ENCODE measurements at regions not wholly inside any gene's neighbourhood (a gene's known extent, or its start where the extent isn't known, plus 50 kb on each side); places are given as distances from the start of the nearest gene placed in this dataset.

DNA sequence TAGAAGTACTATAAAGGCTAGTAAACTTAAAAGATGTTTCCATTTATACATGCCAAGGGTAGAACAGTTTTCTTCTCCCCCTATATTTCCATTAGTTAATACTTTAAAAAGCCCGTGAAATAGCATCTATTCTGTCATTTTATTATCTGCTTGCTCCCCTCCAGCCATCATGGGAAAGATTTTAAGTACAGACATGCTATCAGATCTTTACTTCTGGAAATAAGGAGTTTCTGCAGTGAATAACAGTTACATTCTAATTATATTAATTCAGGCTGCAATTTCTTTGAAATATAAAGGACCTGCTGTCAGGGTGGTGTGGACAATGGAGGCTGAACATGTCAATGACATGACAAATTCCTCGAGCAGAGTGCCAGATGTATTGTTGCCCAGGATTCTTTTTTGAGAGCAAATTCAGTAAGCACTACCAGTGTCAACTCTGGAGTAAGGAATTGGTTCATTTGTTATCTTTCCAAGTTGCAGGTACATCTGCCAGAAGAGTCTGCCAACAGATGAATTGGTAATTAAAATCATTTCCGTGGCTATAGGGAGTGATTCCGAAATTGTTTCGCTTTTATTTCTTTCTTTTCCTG lies 151.3 kb downstream of the BTG1 start:
- no peak for DNase-seq

DNA sequence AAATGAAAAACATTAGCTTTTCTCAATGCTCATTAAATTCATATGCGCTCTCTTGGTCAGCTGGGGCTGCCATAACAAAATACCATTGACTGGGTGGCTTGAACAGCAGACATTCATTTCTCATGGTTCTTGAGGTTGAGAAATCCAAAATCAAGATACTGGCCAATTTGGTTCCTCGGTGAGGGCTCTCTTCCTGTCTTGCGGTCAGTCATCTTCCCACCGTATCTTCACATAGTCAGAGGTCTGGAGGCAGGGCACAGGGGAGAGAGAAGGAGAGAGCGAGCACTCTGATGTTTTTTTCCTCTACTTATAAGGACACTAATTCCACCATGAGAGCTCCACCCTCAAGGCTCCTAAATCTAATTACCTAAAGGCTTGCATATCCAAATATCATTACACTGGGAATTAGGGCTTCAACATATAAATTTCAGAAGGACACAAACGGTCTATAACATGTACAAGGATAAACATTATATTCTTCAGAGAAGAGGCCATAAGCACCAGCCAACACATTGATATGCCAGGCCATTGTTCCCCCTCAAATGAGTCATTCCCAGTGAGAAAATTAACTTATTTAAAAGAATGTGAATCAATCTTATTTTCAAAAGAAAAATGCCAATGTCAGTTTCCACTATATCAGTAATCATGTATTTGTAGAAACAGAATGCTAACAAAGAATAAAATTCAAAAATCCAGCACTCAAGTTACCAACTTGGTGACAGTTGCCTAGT lies 152.2 kb downstream of the BTG1 start:
- DNase-seq, result no peak

DNA sequence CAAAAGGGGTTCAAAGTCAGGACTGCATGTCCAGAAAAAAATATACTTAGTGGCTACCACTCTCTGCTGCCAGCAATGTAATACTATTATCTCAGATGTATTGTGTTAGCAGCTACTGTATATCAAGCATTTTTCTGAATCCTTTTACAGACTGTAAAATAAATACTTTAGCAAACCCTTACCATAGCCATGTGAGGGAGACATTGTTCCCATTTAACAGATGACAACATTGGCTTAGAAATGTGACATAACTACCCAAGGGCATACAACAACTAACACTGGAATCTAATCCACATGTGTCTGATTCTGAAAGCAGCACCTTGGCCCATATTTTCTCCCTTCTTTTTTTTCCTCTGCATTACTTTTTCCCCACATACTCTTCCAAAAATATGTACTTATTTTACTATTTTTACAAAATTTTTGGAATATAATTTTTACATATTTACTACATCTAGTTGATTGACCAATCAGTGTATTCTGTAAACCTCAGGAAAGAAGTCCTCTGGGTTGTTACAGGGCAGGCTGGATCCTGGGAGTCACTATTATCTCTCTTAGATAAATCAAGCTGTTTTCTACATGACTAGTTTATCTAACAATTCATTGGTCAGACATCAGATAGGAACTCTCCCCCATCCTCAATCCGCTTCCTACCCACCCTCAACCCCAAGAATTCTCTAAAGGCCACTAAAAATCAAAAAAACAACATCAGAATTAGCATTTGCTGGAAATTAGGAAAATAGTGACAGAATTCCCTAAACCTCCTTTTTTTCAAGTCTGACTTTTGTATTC lies 154.1 kb downstream of the BTG1 start:
- DNase-seq, result no peak

DNA sequence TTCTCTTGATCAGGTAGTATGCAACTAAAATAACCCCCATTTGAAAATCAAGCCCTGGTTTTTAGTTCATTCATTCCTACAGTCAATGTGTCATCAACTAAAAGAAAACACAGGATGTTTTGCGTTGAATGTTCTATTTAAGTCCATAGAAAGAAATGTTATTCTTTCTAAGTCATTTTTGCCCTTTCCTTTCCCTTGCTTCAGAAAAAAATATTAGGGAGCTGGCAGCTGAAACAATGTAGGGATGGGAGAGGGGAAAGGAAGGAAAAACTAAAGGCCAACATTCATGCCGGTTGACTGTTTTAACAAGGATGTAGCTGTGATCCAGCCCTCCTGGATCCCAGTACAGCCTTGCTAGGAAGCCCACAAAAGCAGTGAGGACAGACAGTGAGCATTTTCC lies 155.1 kb downstream of the BTG1 start:
- no peak for DNase-seq

DNA sequence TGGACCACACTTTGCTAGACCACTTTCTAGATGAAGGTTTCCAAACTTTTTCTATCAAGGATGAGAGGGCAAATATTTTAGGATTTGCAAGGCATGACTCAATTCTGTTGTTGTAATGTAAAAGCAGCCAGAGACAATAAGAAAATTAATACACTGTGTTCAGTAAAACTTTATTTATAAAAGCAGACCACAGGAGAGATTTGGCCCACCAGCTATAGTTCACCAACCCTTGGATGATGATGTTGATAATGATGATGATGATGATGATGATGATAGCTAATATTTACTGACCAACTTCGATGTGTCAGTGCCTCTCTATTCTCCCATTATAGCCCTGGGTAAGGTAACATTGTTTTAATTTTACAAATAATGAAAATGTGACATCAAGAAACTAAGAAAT lies 156.5 kb downstream of the BTG1 start:
- no peak for DNase-seq

DNA sequence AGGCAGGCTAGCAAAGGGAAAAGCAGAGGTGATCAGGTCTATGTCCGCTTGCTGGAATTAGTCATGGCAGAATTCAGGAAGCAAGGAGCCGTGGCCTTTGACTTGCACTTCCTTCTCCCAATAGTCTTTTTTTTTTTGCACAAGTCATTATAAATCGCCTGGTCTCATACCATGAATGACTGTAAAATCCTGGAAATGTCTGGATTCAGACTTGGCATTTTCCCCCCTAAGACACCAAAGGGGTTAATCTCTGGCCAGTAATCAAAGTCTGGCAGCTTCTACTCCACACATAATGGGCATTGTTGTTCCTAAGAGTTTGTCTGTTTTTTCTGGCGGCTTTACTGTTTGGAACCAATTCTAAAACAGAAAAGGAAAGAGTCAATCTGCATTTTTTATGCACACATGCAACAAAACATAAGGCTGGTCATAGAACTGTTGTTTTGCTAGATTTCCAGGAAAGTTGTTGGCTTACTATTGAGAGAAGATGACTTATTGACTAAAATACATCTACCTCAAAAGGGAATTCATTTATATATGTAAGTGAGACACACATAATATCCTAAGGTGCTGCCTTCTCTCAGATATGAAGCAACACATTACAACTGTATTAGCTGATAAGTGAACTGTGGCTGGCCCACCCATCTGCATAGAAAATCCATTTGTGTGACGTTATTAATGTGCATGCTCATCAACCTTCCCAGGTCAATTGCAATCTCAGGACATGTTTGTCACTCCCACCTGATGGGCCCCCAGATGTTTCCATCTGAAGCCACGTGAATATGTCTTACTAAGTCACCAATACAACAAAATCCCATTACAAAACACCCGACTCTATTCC lies 157.3 kb downstream of the BTG1 start:
- DNase-seq, result no peak

DNA sequence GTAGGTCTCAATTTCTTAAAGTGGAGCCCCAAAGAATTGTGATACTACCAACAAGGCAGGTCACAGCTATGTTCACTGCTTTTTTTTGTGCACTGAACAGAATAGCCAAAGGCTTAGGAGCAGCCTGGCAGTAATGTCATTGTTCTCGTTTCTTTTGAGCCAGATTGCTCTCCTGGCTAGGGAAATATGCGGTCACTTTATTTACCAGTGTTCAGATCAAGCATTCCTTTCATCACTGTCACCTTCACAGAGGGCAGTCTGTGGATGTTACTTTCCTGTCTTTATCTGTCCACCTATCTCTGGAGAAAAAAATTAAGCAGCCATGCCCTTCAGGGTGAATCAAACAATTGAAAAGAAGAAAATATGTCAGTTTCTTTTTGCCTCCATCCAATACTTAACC lies 159.6 kb downstream of the BTG1 start:
- DNase-seq, result no peak

DNA sequence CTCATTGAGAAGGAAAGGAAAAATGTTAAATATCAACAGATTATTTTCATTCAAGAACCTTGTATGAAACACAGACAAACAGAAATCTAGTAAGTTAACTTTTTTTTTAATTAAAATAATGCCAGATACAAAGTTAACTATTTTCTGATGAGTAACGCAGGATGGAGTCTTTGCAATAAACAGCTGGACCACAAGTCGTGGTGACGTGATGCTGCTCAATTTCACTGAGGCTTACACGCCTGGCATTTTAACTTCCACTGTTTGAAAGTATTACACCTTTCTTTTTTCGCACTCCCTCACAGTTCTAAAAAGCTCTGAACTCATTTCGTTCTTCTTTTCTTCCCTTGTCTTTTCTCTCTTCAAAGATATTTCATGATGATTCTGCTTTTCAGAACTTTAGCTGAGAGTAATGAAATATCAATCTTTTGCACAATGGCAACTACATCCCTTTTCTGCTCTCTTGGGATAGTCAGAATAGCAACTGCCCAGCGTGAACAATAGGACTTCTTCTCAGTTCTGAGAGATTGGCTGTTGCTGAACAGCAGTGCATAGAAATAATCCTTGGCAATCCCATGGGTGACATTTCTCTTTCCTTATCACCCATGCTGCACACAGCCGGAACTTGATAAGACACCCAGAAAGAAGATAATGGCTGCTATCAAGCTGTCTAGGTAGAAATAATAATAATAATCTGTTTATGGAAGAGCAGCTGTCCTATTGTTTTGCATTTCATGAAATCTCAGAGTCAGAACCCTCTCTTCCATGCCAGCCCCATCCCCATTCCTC lies 160.5 kb downstream of the BTG1 start:
- DNase-seq, result peak; percentile 34

DNA sequence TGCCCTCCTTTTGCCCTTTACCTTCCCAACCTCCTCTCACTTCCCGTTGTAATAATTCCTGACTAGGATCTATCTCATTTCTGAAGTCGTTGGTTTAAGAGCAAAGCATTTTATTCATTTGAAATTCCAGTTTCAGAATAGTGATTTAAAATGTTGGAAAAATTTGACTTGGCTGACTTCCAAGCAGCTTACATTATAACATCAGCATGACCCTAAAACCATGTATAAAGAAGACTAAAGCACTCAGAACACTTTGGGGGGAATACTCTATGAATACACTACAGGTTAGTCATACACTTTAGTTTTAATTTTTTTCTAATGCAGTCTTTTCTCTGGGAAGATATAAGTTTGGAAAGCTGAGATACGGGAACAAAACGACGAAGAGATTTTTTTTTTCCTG lies 161.1 kb downstream of the BTG1 start:
- DNase-seq, result peak; percentile 86

DNA sequence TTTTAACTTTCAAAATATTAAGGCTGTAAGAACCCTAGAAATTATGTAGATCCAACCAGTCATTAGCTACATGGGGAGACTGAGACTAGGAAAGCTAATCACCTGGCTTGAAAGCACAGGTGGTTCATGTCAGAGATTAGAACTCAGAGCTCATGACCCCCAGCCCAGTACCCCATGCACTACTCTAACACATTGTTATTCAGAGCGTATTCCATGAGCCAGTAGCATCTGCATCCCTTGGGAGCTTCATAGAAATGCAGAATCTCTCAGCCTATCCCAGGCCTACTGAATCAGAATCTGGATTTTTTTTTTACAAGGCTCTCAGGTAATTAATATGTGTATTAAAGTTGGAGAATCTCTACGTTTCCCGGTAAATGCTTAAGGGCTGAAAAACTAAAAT lies 161.7 kb downstream of the BTG1 start:
- no peak for DNase-seq

DNA sequence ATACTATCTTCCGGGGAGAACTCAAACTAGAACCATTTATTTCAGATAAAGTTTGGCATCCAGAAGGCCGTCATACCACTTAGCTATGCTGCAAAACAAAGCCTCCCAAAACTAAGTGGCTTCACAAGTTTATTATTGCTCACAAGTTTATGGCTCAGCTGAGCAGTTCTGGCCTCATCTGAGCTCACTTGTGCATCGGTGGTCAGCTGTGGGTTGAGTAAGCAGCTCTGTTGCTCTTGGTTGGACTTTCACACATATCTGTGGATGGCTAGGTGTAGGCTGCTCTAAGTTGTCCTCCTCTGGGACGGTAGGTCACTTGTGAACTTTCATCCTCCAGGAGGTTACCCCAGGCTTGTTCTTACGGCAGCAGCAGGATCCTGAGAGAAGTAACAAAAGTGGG lies 162.7 kb downstream of the BTG1 start:
- DNase-seq, result no peak

DNA sequence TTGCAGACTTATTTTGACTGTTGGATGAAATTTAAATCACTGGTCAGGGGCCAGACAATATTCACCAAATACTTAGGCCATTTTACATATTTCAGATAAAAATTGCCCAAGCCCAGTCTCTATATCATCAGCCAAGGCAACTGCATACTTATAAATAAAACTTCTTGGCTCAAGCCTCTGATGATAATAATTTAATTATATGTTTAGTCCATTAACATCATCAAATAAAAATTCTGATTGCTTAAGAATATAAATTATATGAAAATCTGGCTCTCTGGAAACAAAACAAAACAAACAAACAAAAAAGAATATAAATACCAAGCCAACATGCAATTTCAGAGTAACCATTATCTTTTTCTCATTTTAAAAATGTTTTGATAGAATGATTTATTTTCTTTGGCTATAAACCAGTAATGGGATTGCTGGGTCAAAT lies 165.2 kb downstream of the BTG1 start:
- DNase-seq, result no peak

DNA sequence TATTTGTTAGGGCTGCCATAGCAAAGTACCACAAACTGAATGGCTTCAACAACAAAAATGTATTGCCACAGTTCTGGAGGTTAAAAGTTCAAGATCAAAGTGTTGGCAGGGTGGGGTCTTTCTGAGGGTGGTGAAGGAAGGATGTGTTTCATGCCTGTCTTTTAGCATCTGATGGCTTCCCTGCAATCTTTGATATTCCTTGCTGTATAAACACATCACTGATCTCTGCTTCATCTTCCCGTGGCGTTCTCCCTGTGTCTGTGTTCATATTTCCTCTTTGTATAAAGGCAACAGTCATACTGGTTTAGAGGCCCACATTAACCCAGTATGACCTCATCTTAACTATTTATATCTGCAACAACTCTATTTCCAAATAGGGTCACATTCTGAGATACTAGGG lies 167.5 kb downstream of the BTG1 start:
- no peak for DNase-seq

DNA sequence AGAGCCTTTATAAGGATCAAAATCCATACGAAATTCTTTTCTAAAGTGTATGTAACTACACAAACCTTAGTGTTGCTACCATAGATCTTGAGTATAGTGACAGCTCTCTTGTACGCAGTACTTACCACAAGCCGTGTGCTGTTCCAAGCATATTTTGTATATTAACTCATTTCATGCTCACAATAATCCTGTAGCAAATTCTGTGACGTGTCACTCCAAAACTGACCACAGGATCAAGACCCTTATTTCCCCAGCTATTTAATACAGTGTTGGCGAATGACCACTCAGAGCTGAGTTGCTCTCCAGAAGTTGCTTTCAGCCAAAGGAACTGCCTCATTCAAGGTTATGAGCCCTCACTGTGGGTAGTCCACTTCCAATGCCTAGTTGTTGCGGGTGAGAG lies 169.8 kb downstream of the BTG1 start:
- peak; percentile 62 for DNase-seq

DNA sequence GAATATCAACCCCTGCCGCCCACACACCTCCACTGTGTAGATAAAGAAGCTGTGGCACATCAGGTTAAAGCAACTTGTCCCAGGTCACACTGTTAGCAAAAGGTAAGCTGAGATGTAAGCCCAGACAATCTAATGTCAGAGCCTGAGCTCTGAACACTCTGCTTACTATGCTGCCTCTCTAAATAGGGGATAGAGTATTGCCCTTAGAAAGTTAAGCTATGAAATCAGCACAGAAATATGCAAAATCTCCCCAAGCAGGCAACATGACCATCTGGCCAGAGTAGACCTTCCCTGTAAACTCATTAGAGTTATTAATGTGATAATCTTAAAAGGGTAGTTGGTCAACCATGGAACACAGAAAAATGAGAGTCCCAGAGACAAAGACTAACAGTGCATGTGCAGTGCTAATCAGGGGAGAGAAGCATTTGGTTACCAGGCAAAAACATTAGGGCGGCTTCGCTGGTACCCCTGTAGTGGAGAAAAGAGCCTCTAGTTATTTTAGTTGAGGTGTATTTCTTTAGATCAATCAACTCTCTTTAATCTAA lies 171.0 kb downstream of the BTG1 start:
- DNase-seq, result peak; percentile 40

DNA sequence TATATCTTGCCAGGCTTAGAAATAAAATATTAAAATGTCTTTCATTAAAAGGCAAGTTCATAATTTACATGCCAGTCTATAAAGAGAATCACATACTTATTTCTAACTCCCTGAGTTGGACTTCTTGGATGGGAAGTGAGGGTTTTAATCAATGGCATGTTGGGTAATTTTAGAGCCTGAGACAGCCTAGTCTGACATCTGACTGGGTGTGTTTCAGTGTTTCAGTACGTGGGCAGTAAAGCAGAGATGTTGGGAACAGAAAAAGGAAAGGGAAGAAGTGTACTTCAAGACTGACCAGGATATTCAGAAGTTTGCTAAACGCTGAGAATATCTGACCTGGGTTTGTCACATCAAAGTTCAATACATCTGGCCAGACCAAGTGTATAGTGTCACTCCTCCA lies 171.8 kb downstream of the BTG1 start:
- no peak for DNase-seq

DNA sequence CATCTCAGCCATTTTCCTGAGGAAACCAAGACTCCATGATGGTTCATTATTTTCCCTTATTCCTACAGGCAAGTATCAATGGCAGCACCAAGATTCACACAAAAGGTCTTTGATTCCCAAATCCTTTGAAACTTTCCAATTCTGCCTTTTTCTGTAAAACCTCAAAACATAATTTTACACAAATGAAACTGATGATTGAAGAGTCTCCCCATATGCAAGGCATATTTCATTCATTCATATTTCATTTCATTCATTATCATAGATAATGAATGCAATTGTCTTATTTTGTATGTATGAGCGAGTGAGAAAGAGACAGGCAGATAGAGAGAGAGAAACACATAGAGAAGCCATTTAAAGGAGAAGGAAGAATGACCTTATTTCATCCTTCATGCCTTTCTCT lies 172.8 kb downstream of the BTG1 start:
- DNase-seq, result no peak

DNA sequence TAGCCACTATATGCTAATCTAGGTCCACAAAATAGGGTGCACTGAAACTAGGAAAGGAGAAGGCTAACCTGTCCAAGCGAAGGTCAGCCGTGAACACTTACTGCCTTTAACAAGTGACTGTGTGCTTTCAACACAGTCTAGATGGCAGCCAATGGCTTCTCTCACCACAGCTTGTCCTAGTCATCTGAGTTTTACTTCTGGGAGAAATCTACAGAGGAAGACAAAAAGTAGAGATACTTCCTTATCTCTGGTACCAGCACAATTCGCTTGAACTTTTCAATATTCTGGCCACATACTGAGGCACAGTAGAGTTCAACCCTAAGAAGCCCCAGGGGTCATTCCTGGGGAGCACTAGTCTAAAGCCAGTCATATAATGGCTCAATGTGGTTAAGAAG lies 176.9 kb downstream of the BTG1 start:
- no peak for DNase-seq

DNA sequence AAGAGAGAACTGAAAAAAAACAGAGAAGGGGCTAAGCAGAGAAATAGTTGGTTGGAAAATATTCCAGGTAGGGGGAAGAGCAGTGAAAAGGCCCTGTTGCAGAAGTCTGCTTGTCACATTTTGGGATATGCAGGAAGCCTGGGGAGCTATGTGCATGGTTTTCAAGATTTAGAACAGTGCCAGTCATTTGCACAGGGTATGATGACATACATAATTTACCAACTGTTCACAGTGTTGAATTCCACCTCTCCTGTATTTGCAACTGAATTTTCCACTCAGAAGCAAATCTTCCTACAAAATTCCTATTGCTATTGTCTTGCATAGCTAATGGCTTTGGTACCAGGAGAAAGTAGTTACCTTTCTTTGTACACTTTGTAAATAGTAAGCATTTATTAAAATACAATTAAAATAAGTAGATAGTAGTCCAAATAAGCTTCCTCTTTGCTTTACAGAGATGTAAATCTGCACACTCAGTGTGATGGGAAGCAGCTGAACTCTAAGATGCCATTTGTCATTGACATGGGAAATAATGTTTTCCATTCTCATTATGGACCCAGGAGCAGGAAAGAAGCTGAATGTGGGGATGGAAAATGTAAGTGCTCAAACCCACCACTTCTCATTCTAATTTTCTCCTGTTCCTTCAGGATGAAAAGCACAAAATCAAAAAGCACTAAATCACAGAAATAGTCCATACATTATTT lies 177.4 kb downstream of the BTG1 start:
- no peak for DNase-seq

DNA sequence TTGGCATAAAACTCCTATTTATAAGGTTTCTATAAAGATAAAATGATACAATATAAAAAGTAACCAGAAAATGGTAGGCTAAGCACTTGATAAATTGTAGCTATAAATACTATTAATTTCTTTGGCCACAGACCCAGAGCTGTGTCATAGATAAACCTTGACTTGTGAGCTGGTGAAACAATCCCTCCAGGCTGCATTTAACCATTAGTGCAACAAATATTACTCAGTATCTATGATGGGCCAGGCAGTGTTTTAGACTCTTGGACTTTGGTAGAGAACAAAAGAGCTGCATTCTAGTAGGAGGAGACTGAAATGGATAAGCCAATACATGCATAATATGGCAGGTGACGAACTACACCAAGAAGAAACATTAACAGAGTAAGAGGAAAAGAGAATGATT lies 178.1 kb downstream of the BTG1 start:
- DNase-seq, result no peak

DNA sequence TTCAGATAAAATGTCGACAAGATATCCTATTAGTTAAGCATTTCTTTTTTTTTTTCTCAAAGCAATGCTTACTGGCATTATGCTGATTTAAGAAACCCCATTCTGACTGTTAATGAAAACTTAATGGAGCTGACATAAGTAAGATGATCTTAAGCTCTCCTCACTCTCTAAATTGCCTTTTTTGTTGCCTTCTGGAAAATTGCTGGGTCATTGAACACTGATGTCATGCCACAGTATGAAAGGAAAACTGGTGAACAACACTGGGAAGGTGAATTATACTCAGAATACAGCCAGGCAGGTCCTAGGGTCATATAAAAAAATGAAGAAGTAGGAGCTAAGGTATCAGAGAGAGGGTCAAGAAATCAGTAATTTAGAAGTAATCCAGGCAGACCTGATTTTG lies 179.9 kb downstream of the BTG1 start:
- no peak for DNase-seq

DNA sequence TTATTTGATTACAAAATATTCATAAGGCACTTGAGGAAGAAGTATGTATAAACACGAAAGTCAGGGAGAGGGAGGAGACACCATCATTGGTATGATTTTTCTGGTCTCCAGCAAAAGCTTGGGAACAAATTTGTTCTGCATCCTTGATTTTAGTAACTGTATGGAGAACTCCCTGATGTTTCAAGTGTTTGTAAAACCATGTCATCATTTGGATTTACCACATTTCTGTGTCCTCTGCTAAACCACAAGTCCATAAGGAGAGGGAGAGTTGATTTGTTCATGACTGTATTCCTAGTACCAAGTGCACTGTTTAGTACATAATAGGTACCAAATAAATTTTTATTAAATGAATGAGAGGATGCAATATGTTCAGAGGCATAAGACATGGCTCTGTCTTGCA lies 181.1 kb downstream of the BTG1 start:
- DNase-seq, result no peak
